Esophagus muscularis mucosa (tissue), 4 donors: ENCODE measurements at regions not wholly inside any gene's neighbourhood (a gene's known extent, or its start where the extent isn't known, plus 50 kb on each side); places are given as distances from the start of the nearest gene placed in this dataset.

Source experiments
- DNase-seq: peaks from one replicate; pipeline ENCODE4 v3.0.0-alpha.2; 2017; ENCODE audit errors: extremely low spot score
- H3K27ac ChIP-seq, 4 donors: fragments of 200-600 bp; sonication (generic); replicated peaks in 1 of 4; 1 replicate in 3 of 4; 2 replicates in 1 of 4; pipeline ENCODE4 v1.5.1; 2016 to 2019; ENCODE audit warnings: mild to moderate bottlenecking in 1 of 4
- H3K27me3 ChIP-seq, 4 donors: fragments of 200-600 bp; sonication (generic); one replicate each; pipeline versions ENCODE4 v1.5.1 to v1.6.0; 2016 to 2019
- H3K36me3 ChIP-seq, 4 donors: fragments of 200-600 bp; sonication (generic); one replicate each; pipeline ENCODE4 v1.5.1; 2016 to 2019
- H3K4me1 ChIP-seq, 4 donors: fragments of 200-600 bp; sonication (generic); one replicate each; pipeline ENCODE4 v1.5.1; 2016 to 2019
- H3K4me3 ChIP-seq, 4 donors: fragments of 200-600 bp; sonication (generic); 1 replicate in 2 of 4; 2 replicates in 2 of 4; pipeline ENCODE4 v1.5.1; 2016 to 2019; ENCODE audit warnings: mild to moderate bottlenecking in 4 of 4, moderate library complexity in 1 of 4
- H3K9me3 ChIP-seq, 4 donors: fragments of 200-600 bp; sonication (generic); 1 replicate in 3 of 4; 2 replicates in 1 of 4; pipeline ENCODE4 v1.5.1; 2016 to 2019
- CTCF ChIP-seq, 3 experiments: fragments of 200-600 bp in 2 of 3; fragments of 450-650 bp in 1 of 3; sonication (generic) in 2 of 3; IDR thresholded peaks; one replicate each; pipeline ENCODE4 v1.5.1; 2017 to 2019; ENCODE audit warnings: antibody characterized with exemption in 3 of 3, mild to moderate bottlenecking in 2 of 3, moderate library complexity in 1 of 3
- EP300 ChIP-seq: sonication (generic); formaldehyde crosslinking; IDR thresholded peaks from one replicate; pipeline ENCODE4 v1.6.1; 2017; ENCODE audit warnings: antibody characterized with exemption
- POLR2A ChIP-seq: fragments of 450-650 bp; IDR thresholded peaks from one replicate; pipeline ENCODE4 v1.6.1; 2017; ENCODE audit warnings: antibody characterized with exemption, moderate library complexity, mild to moderate bottlenecking, low read depth
- POLR2AphosphoS5 ChIP-seq, 2 donors: sonication (generic); formaldehyde crosslinking; IDR thresholded peaks; one replicate each; pipeline ENCODE4 v1.6.1; 2017; ENCODE audit warnings: antibody characterized with exemption in 2 of 2
- WGBS: methylation state at CpG from one replicate; pipeline ENCODE4 v1.1.5; 2018; 5-methylcytosine and 5-hydroxymethylcytosine counted together
- intact Hi-C: fragments of 100-400 bp; cut with DNase I; formaldehyde crosslinking; loops from one replicate; pipeline ENCODE4 v1.15.1; 2023

- intact Hi-C loops: no loop called here
- no peak overlapping the region for H3K4me3 ChIP-seq
- no peak overlapping the region for H3K27ac ChIP-seq
- H3K4me1 ChIP-seq: no peaks in the 10 kb centered on the region
- H3K27me3 ChIP-seq: no peaks in the 10 kb centered on the region
- no peaks in the 10 kb centered on the region for H3K9me3 ChIP-seq
- TF ChIP-seq POLR2AphosphoS5 (IDR thresholded peaks at IDR 0.05) (no peak), EP300 (no peak), POLR2A (no peak), CTCF (IDR thresholded peaks at IDR 0.05) (no peak)
- no peak for DNase-seq
- no peaks in the 10 kb centered on the region for H3K36me3 ChIP-seq
- 62% methylated on average over 2 of the region's 2 CpGs for WGBS
Measured at GRCh38 chr10:8136736-8137135, 82.2 kb downstream of the GATA3 start.

- DNase-seq: no peak
- H3K36me3 ChIP-seq: no peaks in the 10 kb centered on the region
- no peaks in the 10 kb centered on the region for H3K4me1 ChIP-seq
- WGBS: 95% methylated on average over 6 of the region's 6 CpGs
- TF ChIP-seq POLR2AphosphoS5 (IDR thresholded peaks at IDR 0.05) (no peak), EP300 (no peak), CTCF (IDR thresholded peaks at IDR 0.05) (no peak), POLR2A (no peak)
- no peaks in the 10 kb centered on the region for H3K27me3 ChIP-seq
- intact Hi-C loops: no loop called here
- no peak overlapping the region for H3K27ac ChIP-seq
- H3K4me3 ChIP-seq: no peak overlapping the region
- no peaks in the 10 kb centered on the region for H3K9me3 ChIP-seq
Measured at GRCh38 chr10:8137272-8137681, 82.8 kb downstream of the GATA3 start.

- Histone ChIP-seq H3K27me3 (no peaks in the 10 kb centered on the region), H3K36me3 (no peaks in the 10 kb centered on the region), H3K27ac (no peak overlapping the region), H3K9me3 (no peaks in the 10 kb centered on the region), H3K4me3 (no peak overlapping the region), H3K4me1 (no peaks in the 10 kb centered on the region)
- DNase-seq: no peak
- WGBS: 74% methylated on average over 6 of the region's 6 CpGs
- TF ChIP-seq POLR2AphosphoS5 (IDR thresholded peaks at IDR 0.05) (no peak), EP300 (no peak), CTCF (IDR thresholded peaks at IDR 0.05) (no peak), POLR2A (no peak)
- intact Hi-C loops: no loop called here
Measured at GRCh38 chr10:8137726-8138125, 83.2 kb downstream of the GATA3 start.

- WGBS: 98% methylated on average over 3 of the region's 3 CpGs
- TF ChIP-seq CTCF (IDR thresholded peaks at IDR 0.05): no peak
- no peak for TF ChIP-seq POLR2AphosphoS5 (IDR thresholded peaks at IDR 0.05)
- TF ChIP-seq POLR2A: no peak
- no peak for TF ChIP-seq EP300
- Histone ChIP-seq H3K4me1 (no peaks in the 10 kb centered on the region), H3K27me3 (no peaks in the 10 kb centered on the region), H3K9me3 (no peaks in the 10 kb centered on the region), H3K4me3 (no peak overlapping the region), H3K36me3 (no peaks in the 10 kb centered on the region), H3K27ac (no peak overlapping the region)
- no peak for DNase-seq
- intact Hi-C loops: no loop called here
Measured at GRCh38 chr10:8138471-8138870, 84.0 kb downstream of the GATA3 start.

GRCh38 chr10:8144496-8144895, 90.0 kb downstream of the GATA3 start:
- Histone ChIP-seq H3K4me1 (no peaks in the 10 kb centered on the region), H3K36me3 (no peaks in the 10 kb centered on the region), H3K9me3 (no peaks in the 10 kb centered on the region), H3K27ac (no peak overlapping the region), H3K4me3 (no peak overlapping the region), H3K27me3 (peaks cover 0 to 7% (median 0%) of the 10 kb centered on the region in 4 donors)
- TF ChIP-seq POLR2A: no peak
- no peak for TF ChIP-seq CTCF (IDR thresholded peaks at IDR 0.05)
- no peak for TF ChIP-seq EP300
- no peak for TF ChIP-seq POLR2AphosphoS5 (IDR thresholded peaks at IDR 0.05)
- intact Hi-C loops: no loop called here
- WGBS: 91% methylated on average over 4 of the region's 4 CpGs
- DNase-seq: no peak
